Pons (tissue), 1 donor: ENCODE measurements at regions not wholly inside any gene's neighbourhood (a gene's known extent, or its start where the extent isn't known, plus 50 kb on each side); places are given as distances from the start of the nearest gene placed in this dataset.

ENCODE experiments used
- DNase-seq: peaks from one replicate; pipeline ENCODE4 v3.0.0-alpha.2; 2016; ENCODE audit warnings: low spot score

DNA sequence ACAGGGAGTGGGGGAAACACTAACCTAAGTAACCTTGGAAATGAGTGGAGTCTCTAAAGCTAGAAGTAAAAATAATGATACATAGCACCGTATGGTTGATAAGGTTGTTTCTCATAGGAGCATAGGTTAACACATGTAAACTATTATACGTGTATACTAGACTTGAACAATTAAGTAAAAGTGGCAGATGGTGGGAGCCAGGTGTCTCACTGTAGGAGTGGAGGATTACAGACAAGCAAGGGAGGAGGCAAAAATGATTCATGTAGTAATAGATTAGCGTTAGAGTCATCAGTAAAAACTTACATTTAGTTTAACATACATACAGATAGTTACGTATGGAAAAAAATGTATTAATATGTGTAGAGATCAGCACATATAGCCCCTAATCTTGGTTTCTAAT, 138.4 kb upstream of the DSCAM start:
- no peak for DNase-seq

DNA sequence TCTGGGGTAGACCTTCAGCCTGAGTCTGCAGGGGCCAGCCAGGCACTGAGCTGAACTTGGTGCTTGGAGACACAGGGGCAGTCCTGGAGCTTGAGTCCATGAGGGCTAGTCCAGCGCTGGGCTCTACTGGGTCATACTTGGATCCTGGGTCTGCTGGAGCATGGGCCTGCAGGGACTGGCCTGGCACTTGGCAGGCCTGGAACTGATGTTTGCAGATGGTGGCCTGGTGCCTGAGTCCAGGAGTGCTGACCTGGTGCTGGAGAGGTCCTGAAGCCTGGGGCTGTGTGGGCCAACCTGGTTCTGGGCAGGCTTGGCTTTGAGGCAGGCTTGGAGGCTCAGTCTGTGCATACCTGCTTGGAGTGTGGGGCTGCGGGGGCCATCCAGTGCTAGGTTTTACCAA, 143.4 kb upstream of the DSCAM start:
- DNase-seq, result no peak

DNA sequence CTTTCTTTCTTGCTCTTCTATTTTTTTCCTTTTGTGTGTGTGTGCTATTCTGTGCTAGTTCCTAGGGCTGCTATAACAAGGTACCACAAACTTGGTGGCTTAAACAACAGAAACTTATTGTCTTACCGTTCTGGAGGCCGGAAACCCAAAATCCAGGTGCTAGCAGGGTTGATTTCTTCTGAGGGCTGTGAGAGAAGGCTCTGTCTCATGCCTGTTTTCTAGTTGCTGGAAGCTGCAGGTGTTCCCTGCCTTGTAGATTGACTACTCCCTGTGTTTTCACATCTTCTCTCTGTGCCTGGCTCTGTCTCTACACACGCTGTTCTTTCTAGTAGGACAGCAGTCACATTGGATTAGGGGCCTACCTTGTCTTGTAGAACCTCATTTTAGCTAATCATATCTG, 150.9 kb upstream of the DSCAM start:
- no peak for DNase-seq

DNA sequence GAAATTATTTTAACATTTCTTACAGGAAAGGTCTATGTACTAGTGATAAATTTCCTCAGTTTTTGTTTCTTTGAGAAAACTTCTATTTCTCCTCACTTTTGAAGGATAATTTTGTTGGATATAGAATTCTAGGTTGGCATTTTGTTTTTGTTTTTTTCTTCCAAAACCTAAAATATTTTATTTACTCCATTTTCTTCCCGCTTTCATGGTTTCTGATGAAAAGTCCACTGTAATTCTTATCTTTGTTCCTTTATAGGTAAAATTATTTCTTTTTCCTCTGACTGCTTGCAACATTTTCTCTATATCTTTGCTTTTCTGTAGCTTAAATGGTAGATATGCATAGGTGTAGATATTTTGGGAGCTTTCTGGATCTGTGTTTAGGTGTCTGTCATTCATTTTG, 153.9 kb upstream of the DSCAM start:
- no peak for DNase-seq

DNA sequence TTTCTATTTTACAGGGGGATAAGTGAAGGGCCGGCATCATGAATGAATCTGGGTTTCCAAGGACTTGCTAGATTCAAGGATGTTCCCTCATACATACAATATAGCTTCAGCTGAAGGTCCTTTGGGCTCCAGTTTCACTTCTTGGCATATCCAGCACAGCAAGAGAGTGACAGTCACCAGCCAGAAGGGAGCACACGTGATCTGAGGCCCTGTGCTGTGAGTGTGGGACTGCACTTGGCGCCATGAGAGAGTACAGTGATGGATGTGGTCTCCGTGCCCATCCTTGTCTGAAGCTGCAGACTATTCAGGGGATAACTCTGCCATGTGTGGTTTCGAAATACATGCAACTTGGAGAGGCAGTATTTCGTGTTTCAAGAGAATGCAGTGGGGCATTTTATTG, 159.7 kb upstream of the DSCAM start:
- DNase-seq, result no peak

GRCh38 chr21:41008351-41008750, 159.6 kb upstream of the BACE2 start:
- DNase-seq, result no peak

DNA sequence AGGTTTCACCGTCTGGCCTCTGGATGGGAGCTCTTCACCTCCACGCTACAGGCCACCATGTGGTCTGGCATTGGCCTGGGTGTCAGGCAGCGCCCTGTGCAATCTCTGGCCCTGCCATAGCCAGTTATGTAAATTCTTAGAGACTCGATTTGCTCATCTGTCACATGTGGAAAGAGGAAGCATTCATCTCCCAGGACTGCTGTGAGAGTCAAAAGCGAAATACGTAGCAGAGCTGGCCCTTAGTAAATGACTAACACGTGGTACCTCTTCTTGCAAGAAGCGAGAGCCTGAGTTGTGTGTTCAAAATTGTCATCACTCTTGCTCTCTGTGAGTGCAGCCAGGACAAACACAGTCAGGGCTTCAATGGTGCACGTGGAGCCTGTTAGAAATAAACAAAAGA, 159.0 kb upstream of the BACE2 start:
- DNase-seq, result peak; percentile 75

GRCh38 chr21:41009398-41010100, 158.4 kb upstream of the BACE2 start:
- DNase-seq, result no peak

DNA sequence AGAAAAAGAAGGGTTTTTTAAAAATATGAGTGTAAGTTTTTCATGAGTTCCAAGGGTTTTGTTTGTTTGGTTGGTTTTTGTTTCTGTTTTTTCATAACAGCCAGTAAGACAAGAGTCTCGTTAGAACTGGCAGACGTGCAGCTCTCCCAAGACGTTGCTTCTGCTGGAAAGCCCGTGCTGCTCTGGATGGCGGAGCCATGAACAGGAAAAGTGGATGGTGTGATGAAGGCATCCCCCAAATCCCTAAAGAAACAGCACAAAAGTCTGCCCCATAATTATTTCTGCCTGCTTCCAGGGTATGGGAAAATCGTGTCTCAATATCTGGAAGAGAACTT, 157.9 kb upstream of the BACE2 start:
- DNase-seq, result no peak

GRCh38 chr21:41011098-41011731, 156.7 kb upstream of the BACE2 start:
- no peak for DNase-seq

DNA sequence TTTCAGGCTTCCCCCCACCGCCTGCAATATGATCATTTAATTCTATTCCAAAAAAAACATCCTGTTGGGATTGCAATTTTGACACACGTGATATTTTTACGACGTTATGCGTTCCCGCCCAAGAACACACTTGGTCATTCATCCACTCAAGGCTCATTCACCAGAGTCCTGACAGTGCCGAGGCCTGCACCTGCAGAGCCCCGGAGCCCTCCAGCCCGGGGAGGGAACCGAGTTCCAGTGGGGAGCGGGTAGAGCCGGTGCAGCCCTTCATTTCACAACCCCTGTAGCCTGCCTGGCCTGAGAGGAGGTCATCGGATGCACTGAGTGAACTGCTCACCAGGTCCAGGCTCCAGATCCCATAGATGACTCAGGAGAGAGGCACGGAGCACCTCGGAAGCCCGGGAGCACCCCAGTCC, 156.0 kb upstream of the BACE2 start:
- no peak for DNase-seq

GRCh38 chr21:41012425-41012824, 155.5 kb upstream of the BACE2 start:
- no peak for DNase-seq

- DNase-seq, result no peak
These were observed 151.5 kb upstream of the BACE2 start for GRCh38 chr21:41016472-41016871.

DNA sequence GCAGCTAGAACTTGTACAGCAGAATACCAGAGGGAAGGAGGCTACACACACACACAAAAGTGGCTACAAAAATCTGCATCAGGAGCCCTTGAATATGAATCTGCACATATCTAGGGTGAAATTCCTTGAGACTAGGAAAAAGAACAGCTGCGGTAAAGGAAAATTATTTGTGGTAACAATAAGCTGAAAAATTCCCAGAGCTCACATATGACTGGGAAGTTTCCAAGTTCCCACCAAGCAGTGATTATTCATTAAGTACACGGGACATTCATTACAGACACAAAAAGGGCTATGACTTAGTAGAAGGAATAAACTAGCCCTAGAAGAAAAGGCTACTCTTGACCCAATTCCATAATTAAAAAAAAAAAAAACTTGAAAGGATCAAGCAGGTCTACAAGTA, 149.5 kb upstream of the BACE2 start:
- no peak for DNase-seq

DNA sequence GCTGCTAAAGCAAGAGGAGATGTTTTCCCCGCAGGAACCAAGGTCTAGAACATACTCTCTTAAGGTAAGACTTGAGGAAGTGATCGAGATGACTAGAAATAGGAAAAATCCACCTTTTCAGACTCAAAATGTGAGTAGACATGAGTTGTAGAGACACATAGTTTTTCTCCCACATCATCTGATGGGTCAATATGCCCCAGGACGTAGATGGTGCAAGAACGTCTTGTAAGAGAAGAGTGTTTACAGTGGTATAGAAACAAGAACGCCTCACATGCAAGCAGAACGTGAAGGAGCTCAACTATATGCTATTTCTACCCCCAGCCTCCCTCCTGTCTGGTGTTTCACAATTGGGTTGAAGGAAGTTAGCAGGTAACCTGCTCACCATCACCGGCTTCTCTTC, 144.0 kb upstream of the BACE2 start:
- no peak for DNase-seq

DNA sequence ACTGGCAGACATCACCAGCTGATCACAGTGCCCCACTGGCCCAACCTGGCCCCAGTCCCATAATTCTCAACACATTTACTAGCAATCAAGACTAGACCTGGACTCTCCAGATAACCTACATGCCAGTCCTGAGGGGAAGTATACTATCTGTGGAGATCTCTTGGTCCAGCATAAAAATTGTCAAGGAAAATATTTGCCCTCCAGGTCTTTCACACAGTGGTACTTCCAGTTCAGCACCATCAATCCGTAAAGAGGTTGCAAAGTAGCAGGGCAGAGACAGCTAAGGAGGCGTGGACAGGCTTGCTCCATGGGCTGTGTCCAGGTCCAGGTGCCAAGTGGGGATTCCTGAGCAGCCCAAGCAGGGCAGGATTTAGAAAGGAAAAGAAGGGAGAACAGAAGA, 143.6 kb upstream of the BACE2 start:
- DNase-seq, result no peak

- DNase-seq, result no peak
These were observed 143.2 kb upstream of the BACE2 start for GRCh38 chr21:41024746-41025254.

DNA sequence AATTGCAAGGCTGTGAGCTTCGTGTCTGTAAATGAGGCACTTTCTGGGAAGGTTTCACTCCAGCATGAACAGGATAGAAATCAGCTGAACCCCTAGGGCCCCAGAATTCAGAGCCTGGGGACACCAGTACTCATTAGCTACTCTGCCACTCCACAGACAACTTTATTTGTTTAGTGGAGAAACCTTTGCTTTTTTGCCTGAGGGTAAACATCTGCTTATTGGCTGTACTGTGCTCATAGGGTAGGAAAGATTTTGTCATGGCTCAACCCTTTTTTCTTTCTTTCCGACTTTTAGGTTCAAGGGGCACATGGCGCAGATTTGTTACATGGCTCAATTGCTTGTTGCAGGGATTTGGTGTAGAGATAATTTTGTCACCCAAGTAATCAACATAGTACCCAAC, 138.4 kb upstream of the BACE2 start:
- DNase-seq, result no peak

GRCh38 chr21:41031701-41032220, 136.2 kb upstream of the BACE2 start:
- DNase-seq, result no peak

GRCh38 chr21:41032541-41032940, 135.4 kb upstream of the BACE2 start:
- DNase-seq, result no peak

DNA sequence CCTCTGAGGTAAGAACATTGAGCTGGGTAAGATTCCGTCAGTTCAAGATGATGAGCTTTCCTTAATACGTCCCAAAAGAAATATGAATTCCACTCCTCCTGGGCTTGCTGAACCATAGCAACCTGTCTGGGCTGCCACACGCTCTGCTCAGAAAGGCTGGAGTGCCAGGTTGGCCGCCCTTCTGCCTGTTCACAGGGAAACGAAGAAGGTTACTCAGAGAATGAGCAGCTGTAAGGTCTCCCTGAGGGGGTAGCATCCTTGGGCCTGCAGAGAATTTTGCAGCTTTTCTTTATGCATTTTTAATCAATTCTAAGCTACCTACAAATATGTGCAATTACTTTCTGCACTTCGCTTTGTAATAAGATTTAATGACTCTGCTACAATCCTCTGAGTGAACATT, 130.7 kb upstream of the BACE2 start:
- no peak for DNase-seq

GRCh38 chr21:41037936-41038335, 130.0 kb upstream of the BACE2 start:
- DNase-seq, result peak; percentile 43

- no peak for DNase-seq
These were observed 124.9 kb upstream of the BACE2 start for GRCh38 chr21:41043014-41043413.
